ENCODE measurements at regions not wholly inside any gene's neighbourhood (a gene's known extent, or its start where the extent isn't known, plus 50 kb on each side); places are given as distances from the start of the nearest gene placed in this dataset.

DNA sequence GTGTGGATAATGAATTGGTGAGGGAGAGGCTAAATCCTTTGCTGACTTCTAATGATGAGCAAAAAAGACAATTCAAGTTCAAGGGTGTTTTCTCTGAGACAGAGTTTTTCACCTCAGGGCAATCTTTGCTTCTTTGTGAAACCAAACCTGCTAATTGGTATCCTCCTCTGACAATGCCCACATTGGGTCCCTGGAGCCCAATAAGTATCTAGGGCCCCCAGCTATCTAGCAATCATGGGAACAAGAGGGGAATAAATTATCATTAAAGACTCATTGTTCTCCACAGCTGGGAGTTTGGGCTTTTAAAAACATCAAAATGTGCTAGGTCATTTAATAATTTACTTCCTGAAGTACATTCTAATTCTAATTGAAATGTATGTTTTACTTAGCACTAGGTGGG lies 227.3 kb downstream of the TMEM167A start:
- no peaks in the 10 kb centered on the region for H3K9me3 ChIP-seq (ENCODE audit: control insufficient read depth, insufficient read depth, low read depth, low read length)
- ATAC-seq (no peak), DNase-seq (ENCODE audit: low read depth, low spot score) (no peak)
- CTCF ChIA-PET = no interaction called here
- no peak for TF ChIP-seq TCF7L2 (IDR thresholded peaks at IDR 0.05; ENCODE audit: low read depth, low read length)
- TF ChIP-seq POLR2AphosphoS5 (IDR thresholded peaks at IDR 0.05; ENCODE audit: low read depth, low read length) = no peak
- TF ChIP-seq, protein P1, sequence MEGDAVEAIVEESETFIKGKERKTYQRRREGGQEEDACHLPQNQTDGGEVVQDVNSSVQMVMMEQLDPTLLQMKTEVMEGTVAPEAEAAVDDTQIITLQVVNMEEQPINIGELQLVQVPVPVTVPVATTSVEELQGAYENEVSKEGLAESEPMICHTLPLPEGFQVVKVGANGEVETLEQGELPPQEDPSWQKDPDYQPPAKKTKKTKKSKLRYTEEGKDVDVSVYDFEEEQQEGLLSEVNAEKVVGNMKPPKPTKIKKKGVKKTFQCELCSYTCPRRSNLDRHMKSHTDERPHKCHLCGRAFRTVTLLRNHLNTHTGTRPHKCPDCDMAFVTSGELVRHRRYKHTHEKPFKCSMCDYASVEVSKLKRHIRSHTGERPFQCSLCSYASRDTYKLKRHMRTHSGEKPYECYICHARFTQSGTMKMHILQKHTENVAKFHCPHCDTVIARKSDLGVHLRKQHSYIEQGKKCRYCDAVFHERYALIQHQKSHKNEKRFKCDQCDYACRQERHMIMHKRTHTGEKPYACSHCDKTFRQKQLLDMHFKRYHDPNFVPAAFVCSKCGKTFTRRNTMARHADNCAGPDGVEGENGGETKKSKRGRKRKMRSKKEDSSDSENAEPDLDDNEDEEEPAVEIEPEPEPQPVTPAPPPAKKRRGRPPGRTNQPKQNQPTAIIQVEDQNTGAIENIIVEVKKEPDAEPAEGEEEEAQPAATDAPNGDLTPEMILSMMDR (IDR thresholded peaks at IDR 0.05) = no peak
- TF ChIP-seq, protein P2, sequence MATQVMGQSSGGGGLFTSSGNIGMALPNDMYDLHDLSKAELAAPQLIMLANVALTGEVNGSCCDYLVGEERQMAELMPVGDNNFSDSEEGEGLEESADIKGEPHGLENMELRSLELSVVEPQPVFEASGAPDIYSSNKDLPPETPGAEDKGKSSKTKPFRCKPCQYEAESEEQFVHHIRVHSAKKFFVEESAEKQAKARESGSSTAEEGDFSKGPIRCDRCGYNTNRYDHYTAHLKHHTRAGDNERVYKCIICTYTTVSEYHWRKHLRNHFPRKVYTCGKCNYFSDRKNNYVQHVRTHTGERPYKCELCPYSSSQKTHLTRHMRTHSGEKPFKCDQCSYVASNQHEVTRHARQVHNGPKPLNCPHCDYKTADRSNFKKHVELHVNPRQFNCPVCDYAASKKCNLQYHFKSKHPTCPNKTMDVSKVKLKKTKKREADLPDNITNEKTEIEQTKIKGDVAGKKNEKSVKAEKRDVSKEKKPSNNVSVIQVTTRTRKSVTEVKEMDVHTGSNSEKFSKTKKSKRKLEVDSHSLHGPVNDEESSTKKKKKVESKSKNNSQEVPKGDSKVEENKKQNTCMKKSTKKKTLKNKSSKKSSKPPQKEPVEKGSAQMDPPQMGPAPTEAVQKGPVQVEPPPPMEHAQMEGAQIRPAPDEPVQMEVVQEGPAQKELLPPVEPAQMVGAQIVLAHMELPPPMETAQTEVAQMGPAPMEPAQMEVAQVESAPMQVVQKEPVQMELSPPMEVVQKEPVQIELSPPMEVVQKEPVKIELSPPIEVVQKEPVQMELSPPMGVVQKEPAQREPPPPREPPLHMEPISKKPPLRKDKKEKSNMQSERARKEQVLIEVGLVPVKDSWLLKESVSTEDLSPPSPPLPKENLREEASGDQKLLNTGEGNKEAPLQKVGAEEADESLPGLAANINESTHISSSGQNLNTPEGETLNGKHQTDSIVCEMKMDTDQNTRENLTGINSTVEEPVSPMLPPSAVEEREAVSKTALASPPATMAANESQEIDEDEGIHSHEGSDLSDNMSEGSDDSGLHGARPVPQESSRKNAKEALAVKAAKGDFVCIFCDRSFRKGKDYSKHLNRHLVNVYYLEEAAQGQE (IDR thresholded peaks at IDR 0.05; ENCODE audit: insufficient read depth in 1 of 2, low read depth in 2 of 2, low read length in 1 of 2) = no peak
- no peak for TF ChIP-seq SIN3A (IDR thresholded peaks at IDR 0.05; ENCODE audit: borderline replicate concordance, insufficient read depth, low read depth, low read length)
- no peak overlapping the region for H3K27ac ChIP-seq (ENCODE audit: low read length)
- no peak overlapping the region for H3K4me3 ChIP-seq (ENCODE audit: low read depth in 2 of 2, low read length in 2 of 2)
- in situ Hi-C loops (cut with HindIII; ENCODE audit: low pct_unique_long_range_greater_than_20kb, low sequenced_read_pairs) = no loop called here
- H3K36me3 ChIP-seq (ENCODE audit: control insufficient read depth, insufficient read depth, low read length) = no peaks in the 10 kb centered on the region
- no peaks in the 10 kb centered on the region for H3K27me3 ChIP-seq (ENCODE audit: control insufficient read depth, insufficient read depth, low read length)
- no peaks in the 10 kb centered on the region for H3K4me1 ChIP-seq (ENCODE audit: control insufficient read depth, insufficient read depth, low read length)
- BruUV-seq (replicated peaks) = no TSS peak
- intact Hi-C loops (cut with micrococcal nuclease; ENCODE audit: unreplicated experiment) = no loop called here
- POLR2A ChIA-PET = no interaction called here

DNA sequence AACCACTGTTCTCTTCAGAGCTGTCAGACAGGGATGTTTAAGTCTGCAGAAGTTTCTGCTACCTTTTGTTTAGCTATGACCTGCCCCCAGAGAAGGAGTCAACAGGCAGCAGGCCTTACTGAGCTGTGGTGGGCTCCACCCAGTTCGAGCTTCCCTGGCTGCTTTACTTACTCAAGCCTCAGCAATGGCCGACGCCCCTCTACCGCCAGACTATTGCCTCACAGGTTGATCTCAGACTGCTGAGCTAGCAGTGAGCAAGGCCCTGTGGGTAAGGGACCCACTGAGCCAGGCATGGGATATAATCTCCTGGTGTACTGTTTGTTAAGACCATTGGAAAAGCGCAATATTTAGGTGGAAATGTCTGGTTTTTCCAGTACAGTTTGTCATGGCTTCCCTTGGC lies 229.6 kb downstream of the TMEM167A start:
- in situ Hi-C loops (cut with HindIII; ENCODE audit: low pct_unique_long_range_greater_than_20kb, low sequenced_read_pairs) (no loop called here), intact Hi-C loops (cut with micrococcal nuclease; ENCODE audit: unreplicated experiment) (no loop called here)
- no peak for ATAC-seq
- BruUV-seq (replicated peaks) = no TSS peak
- no peaks in the 10 kb centered on the region for H3K36me3 ChIP-seq (ENCODE audit: control insufficient read depth, insufficient read depth, low read length)
- no peak for DNase-seq (ENCODE audit: low read depth, low spot score)
- H3K27me3 ChIP-seq (ENCODE audit: control insufficient read depth, insufficient read depth, low read length) = no peaks in the 10 kb centered on the region
- no peak overlapping the region for H3K4me3 ChIP-seq (ENCODE audit: low read depth in 2 of 2, low read length in 2 of 2)
- TF ChIP-seq, protein P1 (IDR thresholded peaks at IDR 0.05) = no peak
- TF ChIP-seq TCF7L2 (IDR thresholded peaks at IDR 0.05; ENCODE audit: low read depth, low read length) (no peak), SIN3A (IDR thresholded peaks at IDR 0.05; ENCODE audit: borderline replicate concordance, insufficient read depth, low read depth, low read length) (no peak), POLR2AphosphoS5 (IDR thresholded peaks at IDR 0.05; ENCODE audit: low read depth, low read length) (no peak)
- TF ChIP-seq, protein P2 (IDR thresholded peaks at IDR 0.05; ENCODE audit: insufficient read depth in 1 of 2, low read depth in 2 of 2, low read length in 1 of 2) = no peak
- H3K4me1 ChIP-seq (ENCODE audit: control insufficient read depth, insufficient read depth, low read length) = no peaks in the 10 kb centered on the region
- ChIA-PET POLR2A (no interaction called here), CTCF (no interaction called here)
- no peaks in the 10 kb centered on the region for H3K9me3 ChIP-seq (ENCODE audit: control insufficient read depth, insufficient read depth, low read depth, low read length)
- no peak overlapping the region for H3K27ac ChIP-seq (ENCODE audit: low read length)
